K562 (cell line): ENCODE measurements at regions not wholly inside any gene's neighbourhood (a gene's known extent, or its start where the extent isn't known, plus 50 kb on each side); places are given as distances from the start of the nearest gene placed in this dataset.

ENCODE experiments used
- BHLHE40 ChIP-seq: IDR thresholded peaks from 2 replicates; pipeline ENCODE4 v1.6.1; 2011; ENCODE audit warnings: low read length, improper control_type of control experiment
- FOSL1 ChIP-seq: fragments of 200-800 bp; sonication (Bioruptor generic); conservative IDR thresholded peaks from 2 replicates; pipeline ENCODE4 v1.6.1; 2016; ENCODE audit warnings: missing genetic modification characterization, missing compliant biosample characterization
- FOXA1 ChIP-seq: fragments of 450-650 bp; IDR thresholded peaks from 2 replicates; pipeline ENCODE4 v1.6.1; 2016; ENCODE audit warnings: mild to moderate bottlenecking, borderline replicate concordance
- HOMEZ ChIP-seq: fragments of 250-450 bp; sonication (Bioruptor Pico); IDR thresholded peaks from 2 replicates; pipeline ENCODE4 v1.4.0; 2020; ENCODE audit warnings: mild to moderate bottlenecking, moderate library complexity
- KAT7 ChIP-seq: sonication (generic); formaldehyde crosslinking; IDR thresholded peaks from 2 replicates; pipeline ENCODE4 v1.8.0; 2022; ENCODE audit warnings: missing genetic modification reagents, mild to moderate bottlenecking, borderline replicate concordance
- MEF2D ChIP-seq: conservative IDR thresholded peaks from 2 replicates; pipeline ENCODE4 v1.6.1; 2016; ENCODE audit warnings: low read depth, missing genetic modification characterization, missing compliant biosample characterization
- SMARCA4 ChIP-seq: fragments of 450-650 bp; IDR thresholded peaks from 2 replicates; pipeline ENCODE4 v1.6.1; 2016
- SREBF1 ChIP-seq: fragments of 150-350 bp; IDR thresholded peaks from 2 replicates; pipeline ENCODE4 v1.6.1; 2014; ENCODE audit warnings: antibody characterized with exemption, low read depth, low read length, borderline replicate concordance
- ZNF174 ChIP-seq: fragments of 250-450 bp; sonication (Bioruptor Pico); IDR thresholded peaks from 2 replicates; pipeline ENCODE4 v1.4.0; 2020; ENCODE audit warnings: mild to moderate bottlenecking
- ZNF239 ChIP-seq: fragments of 250-450 bp; sonication (Bioruptor Pico); IDR thresholded peaks from 2 replicates; pipeline ENCODE4 v1.4.0; 2020; ENCODE audit warnings: mild to moderate bottlenecking

GRCh38 chr12:43602738-43603137 lies 50.7 kb upstream of the ADAMTS20 start:
- TF ChIP-seq BHLHE40: no peak
- no peak for TF ChIP-seq SREBF1
- TF ChIP-seq MEF2D (tag): no peak
- TF ChIP-seq FOXA1: no peak
- TF ChIP-seq ZNF239 (CRISPR knock-in tag): no peak
- no peak for TF ChIP-seq KAT7 (CRISPR knock-in tag)
- no peak for TF ChIP-seq HOMEZ (CRISPR knock-in tag)
- TF ChIP-seq SMARCA4: no peak
- TF ChIP-seq FOSL1 (tag): no peak
- no peak for TF ChIP-seq ZNF174
